GM21529 (cell line): ENCODE measurements at regions not wholly inside any gene's neighbourhood (a gene's known extent, or its start where the extent isn't known, plus 50 kb on each side); places are given as distances from the start of the nearest gene placed in this dataset.
A peak's percentile ranks its signal among the peaks of the same experiment; 100 is the strongest.

ENCODE experiments used
- ATAC-seq: cut with Tn5 transposase; IDR thresholded peaks from one replicate; pipeline ENCODE4 v1.9.1; 2021; ENCODE audit not compliant: unreplicated experiment

DNA sequence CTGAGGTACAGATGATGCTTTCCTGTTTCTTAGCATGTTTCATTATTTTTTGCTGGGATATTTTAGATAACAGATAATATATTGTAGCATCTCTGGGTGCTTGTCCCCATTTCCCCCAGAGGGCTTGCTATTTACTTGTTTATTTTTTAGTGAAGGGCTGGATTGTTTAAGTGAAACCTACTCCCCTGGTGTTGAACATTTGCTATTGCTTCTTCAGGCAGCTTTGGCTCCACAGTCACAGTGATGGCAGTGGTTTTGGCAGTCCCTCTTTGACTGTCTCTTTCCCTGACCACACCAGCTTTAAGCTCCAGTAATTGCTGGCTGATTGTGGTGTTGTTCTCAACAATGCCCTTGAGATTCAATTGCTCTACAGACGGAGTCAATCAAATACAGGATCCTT is 128.9 kb downstream of the KLF13 start:
- no peak for ATAC-seq

- ATAC-seq: no peak
These were observed 129.9 kb downstream of the KLF13 start for GRCh38 chr15:31456354-31457060.

DNA sequence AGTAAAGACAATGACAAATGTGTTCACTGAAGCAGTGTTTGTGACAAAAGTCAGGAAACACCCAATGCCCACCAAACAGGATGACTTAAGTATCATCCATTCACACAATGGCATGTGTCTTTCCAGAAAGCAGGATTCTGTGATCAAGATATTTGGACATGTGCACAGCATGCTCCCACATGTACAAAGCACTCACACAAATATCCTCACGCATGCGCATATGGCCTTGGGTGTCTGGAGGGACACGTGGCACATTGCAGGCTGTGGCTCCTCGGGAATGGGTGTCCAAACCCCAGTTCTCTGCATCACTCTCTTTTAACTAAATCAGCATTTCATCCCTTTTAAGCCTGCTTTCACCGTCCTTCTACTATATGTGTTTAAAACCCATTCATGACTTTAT is 130.5 kb downstream of the KLF13 start:
- no peak for ATAC-seq

GRCh38 chr15:31457631-31458526 is 131.2 kb downstream of the KLF13 start:
- no peak for ATAC-seq

- ATAC-seq: peak; percentile 98
These were observed 132.2 kb downstream of the KLF13 start for GRCh38 chr15:31458596-31459399.

DNA sequence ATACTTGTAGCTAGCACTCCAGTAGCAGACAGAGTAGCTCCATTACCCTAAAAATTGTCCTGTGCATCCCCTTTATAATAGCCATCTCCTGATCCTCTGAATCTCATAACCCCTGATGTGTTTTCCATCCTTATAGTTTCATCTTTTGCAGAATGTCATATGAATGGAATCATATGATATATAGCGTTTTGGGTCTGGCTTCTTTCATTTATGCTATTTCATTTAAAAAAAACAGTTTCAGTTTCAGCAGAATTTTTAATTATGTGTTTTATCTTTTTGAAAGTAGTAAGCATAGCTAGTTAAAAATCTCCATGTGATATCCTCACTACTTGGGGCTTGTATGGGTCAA is 132.7 kb downstream of the KLF13 start:
- no peak for ATAC-seq

DNA sequence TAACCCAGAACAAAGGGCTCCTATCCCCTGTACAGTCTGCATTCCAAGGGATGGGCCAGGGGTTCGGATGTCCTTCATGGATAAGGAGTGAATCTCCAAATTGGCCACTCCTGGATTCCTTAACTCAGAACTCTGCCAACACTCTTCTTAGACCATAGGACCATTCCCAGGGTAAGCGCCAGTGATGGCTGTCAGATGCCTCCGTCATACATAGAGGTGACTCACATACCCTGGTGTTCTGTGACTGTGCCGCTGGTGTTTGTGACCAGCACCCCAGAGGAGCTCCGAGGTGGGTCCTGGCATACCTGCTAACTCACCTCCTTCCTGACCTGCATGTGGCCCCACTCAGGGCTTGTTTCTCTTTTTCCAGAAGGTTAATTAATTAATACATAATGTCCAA is 134.7 kb downstream of the KLF13 start:
- no peak for ATAC-seq

GRCh38 chr15:31461911-31462480 is 135.4 kb downstream of the KLF13 start:
- no peak for ATAC-seq

DNA sequence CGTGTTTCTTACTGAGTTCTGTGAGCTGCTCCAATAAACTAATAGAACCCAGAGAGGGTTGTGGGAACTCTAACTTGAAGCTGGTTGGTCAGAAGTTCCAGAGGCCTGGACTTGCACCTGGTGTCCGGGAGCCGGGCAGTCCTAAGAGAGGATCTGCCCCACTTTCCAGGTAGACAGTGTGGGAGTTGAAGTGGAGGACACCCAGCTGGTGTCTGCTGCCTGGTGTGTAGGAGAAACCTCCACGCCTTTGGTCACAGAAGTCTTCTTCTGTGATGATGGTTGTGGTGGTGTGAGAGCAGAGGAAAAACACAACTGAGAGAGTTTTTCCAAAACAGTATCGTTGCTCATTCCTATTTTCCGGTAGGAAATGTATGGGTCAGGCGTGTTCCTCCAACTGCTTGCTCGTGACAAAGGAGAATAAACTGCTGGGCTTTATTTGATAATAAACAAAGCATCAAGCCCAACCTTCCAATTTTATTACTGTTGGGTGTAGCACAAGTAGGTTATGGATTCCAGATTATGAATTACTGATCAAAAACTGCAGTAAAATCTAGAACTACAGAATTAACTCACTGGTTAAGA is 137.0 kb downstream of the KLF13 start:
- no peak for ATAC-seq

- no peak for ATAC-seq
These were observed 137.8 kb downstream of the KLF13 start for GRCh38 chr15:31464216-31465082.

GRCh38 chr15:31465083-31465955 is 138.7 kb downstream of the KLF13 start:
- ATAC-seq: no peak

GRCh38 chr15:31467361-31467760 is 140.7 kb downstream of the KLF13 start:
- ATAC-seq: no peak

GRCh38 chr15:31468911-31469785 is 142.5 kb downstream of the KLF13 start:
- ATAC-seq: no peak

GRCh38 chr15:31469786-31470525 is 143.3 kb downstream of the KLF13 start:
- no peak for ATAC-seq

GRCh38 chr15:31470756-31471155 is 144.1 kb downstream of the KLF13 start:
- ATAC-seq: no peak

- no peak for ATAC-seq
These were observed 145.2 kb downstream of the KLF13 start for GRCh38 chr15:31471731-31472430.
